HG02763 (cell line): ENCODE measurements at regions not wholly inside any gene's neighbourhood (a gene's known extent, or its start where the extent isn't known, plus 50 kb on each side); places are given as distances from the start of the nearest gene placed in this dataset.
A peak's percentile ranks its signal among the peaks of the same experiment; 100 is the strongest.

Experiments
- ATAC-seq: cut with Tn5 transposase; IDR thresholded peaks from one replicate; pipeline ENCODE4 v1.9.1; 2021; ENCODE audit warnings: mild to moderate bottlenecking, moderate library complexity; ENCODE audit not compliant: unreplicated experiment

DNA sequence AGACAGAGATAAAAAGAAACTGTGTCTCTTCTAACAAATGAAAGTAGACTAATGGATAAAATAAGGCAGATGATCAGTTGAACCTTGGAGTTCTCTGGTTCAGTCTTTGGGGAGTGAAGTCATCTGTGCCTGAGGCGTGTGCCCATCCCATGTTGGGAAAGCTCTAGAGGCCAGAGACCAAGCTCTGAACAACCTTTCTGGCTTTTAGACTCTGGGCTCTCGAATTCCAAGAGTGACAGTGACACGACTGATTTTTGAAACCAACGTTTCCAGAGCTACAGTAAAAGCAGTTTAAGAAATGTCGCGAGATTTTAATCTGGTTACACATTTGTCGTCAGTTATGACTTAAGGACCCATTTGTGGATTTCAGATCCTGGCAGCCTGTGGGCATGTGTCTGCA lies 83.7 kb upstream of the APCDD1 start:
- no peak for ATAC-seq

DNA sequence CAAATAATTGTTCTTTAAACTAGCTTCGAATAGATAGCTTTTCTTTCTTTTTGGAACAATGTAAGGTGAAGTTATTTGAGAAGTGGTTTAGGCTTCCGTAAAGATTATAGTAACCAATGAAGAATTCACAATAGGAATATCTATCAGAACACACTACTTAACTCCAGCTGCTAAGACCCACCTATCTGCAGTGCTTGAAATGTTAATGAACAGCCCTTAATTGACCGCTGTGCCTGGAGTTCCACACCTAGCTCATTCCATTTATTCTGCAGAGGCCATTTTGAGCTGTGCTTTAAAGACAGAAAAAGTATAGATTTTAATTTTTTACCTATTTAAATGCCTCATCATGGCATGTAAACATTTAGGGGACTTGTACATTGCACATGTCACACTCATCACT lies 83.3 kb upstream of the APCDD1 start:
- ATAC-seq: no peak

DNA sequence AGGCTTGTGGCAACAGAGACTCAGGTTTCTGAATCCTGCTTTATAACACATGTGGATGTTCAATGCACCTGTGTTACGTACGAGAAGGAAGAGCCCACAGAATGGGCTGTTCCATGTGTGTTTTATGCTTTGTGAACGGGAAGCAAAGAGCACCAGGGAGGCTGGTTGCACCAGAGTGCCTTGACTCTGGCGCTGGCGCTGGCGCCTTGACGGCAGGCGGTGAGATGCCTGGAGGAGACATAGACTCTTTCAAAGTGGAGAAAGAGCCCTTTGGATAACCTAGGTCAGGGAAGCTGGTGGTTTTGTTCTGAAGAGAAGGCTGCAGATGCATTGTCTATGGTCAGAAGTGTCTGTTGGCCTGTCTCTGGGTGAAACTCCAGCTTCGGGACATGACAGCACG lies 80.2 kb upstream of the APCDD1 start:
- ATAC-seq: no peak

DNA sequence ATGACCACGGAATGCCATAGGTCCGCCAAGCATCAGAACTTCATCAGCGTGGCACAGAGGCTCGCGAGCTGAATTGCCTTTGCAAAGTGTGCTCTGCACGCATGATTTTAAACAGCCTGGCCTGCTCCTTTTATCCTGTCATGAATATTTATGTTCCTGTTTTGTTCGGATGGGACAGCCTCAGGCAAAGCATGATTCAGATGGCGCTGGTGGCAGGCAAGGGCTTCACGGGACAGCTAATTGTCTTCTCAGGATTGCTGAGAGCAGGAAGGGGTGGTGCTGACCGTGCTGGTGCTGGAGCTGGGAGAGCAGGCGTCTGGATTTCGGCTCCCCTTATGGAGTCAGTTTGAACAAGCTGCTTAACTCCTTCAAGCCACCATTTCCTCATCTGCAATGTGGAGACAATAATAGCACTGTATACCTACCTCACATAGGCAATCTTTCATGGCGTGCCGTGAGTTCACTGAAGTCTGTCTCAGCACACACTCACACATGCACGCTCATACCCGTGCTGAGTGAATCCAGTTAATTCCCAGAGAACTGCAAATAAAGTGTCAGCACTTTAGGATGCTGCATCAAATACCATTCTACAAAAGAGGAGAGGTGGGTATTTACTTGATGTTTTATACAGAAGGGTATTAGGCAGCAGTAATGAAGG lies 79.7 kb upstream of the APCDD1 start:
- no peak for ATAC-seq

DNA sequence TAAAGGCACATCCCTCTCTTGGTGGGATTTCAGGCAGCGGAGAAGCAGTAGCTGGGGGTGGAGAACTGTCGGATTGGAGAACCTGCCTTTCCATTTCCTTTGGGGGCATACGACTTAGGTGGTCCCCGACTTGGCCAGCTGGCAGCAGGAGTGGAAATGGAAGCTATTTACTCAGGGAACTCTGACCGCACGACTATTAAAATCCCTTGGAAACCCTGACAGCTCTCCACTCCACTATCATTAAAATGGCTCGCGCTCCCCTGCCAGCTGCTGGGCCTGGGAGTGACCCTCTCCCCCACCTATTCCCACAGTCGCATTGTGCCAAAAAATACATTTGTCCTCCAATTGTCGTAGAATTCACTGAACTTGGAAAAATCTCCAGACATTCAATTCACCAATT lies 77.7 kb upstream of the APCDD1 start:
- no peak for ATAC-seq

DNA sequence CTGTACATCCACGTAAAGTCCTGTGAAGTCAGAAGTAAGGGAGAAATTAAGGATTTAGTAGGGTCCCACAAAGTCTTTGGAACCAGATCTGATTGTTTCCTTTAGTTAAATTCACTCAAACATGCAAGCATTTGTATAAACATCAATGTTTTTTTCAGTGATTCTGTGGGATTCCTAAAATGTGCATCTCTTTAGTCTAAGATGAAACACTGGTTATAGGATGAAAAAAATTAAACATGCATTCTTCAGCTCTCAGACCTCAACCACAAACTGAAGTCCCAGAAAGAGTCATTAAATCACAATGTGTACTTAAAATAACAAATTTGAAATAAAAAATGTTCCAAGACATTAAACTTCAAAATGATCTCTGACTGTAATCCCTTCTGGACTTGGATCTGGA lies 76.5 kb upstream of the APCDD1 start:
- ATAC-seq: no peak

DNA sequence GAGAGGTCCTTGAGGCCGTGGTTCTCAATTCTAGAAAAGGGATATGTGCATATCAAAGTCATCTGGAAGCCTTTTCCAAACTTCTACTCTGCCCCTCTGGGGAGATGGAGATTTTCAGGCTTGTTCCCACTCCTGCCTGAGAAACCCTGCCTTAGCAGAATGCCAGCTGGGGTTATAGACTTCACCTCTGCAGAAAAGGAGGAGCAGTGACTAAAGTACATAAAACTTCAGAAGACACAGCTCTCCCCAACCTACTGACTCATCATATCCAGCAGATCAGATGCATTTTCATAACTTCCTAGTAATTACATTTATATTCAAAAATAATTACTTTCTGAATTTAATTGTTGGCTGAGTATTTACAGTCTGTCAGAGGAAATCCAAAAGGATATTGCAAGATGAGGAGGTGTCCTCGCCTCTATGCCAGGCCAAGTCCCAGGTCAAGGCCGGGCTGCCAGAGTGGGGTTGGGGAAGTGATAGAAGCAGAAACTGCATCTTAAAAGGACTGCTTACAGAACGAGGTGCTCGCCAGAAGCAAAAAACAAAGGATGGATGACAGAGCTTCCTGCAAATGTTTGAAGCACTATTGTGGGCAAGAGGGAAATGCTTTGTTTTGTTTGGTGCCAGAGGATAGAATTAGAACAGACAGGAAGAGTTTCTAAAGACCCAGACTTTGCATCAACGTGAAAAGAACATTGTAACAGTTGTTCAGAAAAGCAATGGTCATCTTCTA lies 75.6 kb upstream of the APCDD1 start:
- ATAC-seq: no peak

DNA sequence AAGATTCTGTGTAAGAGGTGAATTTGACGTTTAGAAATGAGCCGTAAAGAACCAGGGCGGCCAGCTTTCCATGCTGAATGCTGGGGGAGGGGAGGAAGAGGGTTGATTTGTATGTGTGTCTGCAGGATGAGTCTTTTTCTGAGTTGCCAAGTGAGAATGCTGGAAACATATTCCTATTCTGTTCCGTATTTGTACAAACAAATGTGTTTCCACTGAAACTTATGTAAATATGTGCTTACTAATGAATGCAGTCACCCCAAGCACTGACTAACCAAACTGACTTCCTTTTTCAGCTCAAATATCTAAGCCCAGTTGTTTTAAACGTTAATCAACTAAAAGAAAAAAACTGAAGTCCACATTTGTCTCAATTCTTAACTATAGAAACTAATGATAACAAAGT lies 74.9 kb upstream of the APCDD1 start:
- ATAC-seq: no peak

DNA sequence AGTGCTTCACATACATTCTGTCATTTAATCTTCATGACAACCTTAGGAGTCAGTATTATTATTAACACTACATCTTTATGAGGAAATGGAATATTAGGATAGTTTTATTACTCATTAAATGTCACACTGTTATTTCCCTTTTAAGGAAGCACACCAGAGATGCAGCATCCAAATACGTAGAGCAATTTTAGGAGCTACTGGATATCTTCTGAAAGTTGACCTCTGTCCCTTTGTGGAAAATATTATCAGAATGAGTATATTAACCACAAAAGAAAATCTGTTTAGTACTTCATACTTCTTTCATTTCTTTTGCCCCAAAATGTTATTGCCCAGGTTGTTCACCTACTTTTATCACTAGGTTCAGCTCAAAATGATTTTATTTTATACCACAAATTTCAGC lies 72.9 kb upstream of the APCDD1 start:
- no peak for ATAC-seq

DNA sequence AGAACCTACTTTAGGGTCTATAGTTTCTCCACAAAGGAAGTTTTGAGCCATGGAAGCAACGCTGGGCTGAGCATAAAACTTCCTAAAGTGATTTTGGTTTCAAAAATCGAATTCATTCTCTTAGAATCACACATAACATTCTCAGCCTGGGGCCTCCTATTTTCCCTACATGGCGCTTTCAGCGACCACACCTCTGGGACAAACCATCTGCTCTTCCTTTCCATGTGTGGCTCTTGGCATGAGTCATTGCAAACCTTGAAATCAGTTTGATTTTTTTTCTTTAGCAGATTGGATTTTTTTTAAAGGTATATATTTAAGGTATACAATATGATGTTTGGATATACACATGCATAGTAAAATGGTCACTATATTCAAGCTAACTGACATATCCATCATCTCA lies 72.5 kb upstream of the APCDD1 start:
- ATAC-seq: no peak

DNA sequence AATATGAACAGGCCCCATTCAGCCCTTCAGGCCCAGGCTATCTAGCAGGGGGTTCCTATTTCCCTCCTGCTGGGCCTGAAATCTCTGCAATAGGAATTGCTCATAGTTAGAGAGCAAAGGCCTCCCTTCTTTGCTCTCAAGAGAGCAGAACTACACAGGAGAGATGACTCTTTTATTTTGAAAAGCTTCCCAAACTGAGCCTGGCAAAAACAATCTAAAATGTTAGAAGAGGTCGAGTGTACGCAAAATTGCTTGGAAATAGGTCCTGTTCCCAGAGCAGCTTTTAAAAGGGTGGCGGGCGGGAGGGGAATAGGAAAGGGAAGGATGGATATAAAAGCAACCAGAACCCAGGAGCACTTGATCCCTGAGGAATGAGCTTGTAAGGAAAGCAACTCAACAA lies 68.4 kb upstream of the APCDD1 start:
- ATAC-seq: no peak

DNA sequence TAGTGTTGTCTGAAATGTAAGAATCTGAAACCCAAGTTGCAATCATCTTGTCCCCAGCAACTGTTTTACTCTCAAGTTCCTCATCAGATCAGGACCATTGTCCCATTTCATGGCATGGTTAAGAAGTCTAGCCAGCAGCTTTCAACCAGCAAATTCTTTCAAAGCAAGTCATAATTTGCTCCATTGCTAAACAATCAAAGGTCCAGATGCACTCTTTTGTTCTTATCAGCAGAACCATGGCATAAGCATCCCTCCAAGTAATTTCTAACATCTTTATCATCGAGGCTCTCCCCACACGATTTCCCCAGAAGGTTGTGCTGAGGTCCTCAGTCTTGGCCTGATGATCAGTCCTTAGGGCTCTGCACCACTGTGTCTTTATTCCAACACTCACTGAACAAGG lies 67.5 kb upstream of the APCDD1 start:
- no peak for ATAC-seq

DNA sequence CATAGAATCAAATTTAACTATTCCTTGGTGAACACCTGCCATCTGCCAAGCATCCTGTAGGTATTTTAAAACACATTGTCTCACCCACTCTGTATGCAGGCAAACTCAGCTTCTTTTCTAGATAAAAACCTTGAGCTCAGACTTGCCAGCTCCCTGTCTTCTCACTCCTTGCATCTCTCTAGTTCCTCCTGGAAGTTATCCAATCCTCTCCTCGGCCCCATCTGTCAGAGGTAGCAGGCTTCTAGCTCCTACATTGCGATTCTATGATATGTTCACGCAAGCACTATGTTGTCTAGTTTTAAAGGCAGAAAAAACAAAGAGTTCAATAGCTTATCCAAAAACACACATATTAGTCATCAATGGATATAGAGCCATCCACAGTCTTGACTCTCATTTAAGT lies 67.0 kb upstream of the APCDD1 start:
- ATAC-seq: no peak

DNA sequence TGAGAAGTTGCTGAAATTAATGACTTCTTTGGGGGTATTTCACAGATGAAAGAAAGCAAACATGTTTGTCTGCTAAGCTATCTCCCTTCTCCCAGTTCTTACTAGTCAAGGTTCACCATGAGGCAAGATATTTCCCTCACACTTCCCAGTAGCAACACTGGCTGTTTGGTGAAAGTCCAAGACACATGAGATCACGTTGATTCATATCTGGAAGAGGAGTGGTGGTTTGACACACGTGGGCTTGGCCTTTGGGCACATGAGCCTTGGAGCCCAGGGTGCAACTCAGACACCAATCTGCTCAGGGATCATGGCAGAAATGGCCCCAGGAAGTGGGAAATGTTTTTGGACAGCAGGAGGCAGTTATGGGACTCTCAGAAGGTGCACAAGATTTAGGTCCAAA lies 66.1 kb upstream of the APCDD1 start:
- no peak for ATAC-seq

DNA sequence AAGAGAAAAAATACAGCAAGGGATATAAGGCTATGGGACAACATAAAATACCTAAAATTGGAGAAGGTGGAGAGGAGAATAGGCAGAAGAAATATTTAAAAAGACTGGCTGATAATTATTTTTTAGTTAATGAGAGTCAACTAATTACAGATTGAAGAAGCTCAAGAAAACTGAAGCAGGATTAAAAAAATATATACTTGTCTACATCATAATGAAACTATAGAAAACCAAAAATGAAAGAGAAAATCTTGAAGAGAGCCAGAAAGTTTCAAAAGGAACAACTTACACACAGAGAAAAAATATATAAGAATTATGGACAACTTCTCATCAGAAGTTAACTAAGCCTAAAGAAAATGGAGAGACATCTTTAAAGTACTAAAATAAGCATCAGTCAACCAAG lies 62.9 kb upstream of the APCDD1 start:
- peak; percentile 78 for ATAC-seq

DNA sequence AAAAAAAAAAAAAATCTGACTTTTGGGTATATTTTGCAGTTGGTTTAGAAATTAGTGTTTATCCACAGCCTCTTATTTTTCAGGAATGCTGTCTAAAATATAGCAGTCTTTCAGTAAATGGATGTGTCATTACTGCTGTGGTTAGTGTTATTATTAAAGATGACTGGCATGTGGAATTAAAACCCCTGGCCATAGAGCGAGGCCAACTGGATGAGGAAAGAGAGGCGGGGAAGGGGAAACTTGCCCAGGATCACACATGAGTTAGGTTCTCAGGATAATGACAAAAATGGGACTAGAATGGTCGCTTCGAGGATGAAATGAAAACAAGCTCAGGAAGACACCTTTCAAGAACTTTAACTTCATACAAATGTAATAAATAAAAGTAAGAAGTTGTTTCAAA lies 57.4 kb upstream of the APCDD1 start:
- ATAC-seq: no peak

DNA sequence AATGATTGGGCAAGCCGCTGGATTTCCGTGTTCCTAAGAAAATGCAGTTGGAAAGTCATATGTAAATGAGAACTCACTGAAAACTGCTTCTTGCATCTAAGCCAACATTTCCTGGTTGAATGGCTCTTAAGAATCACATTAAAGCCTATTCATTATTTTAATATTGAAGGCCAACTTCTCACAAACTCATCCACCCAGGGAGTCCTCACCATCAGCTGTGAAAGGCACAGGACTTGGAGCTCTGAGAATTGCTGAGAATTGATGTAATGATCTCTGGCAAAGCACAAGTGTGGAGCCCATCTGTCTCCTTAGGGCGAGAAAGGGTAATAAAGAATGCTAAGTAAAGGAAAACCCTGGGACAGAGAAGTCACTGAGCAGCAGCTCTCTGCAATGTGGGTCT lies 55.9 kb upstream of the APCDD1 start:
- ATAC-seq: no peak

DNA sequence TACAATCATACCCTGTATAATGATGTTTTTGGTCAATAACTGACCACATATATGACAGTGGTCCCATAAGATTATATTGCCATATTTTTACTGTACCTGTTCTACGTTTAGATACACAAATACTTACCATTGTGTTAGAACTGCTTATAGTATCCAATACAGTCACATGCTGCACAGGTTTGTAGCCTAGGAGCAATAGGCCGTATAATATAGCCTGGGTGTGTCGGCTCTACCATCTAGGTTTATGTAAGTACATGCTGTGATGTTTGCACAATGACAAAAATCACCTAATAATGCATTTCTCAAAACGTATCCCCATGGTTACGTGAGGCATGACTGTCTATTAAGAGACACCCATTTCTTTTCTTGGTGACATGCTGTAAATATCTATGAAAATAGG lies 55.0 kb upstream of the APCDD1 start:
- ATAC-seq: no peak

DNA sequence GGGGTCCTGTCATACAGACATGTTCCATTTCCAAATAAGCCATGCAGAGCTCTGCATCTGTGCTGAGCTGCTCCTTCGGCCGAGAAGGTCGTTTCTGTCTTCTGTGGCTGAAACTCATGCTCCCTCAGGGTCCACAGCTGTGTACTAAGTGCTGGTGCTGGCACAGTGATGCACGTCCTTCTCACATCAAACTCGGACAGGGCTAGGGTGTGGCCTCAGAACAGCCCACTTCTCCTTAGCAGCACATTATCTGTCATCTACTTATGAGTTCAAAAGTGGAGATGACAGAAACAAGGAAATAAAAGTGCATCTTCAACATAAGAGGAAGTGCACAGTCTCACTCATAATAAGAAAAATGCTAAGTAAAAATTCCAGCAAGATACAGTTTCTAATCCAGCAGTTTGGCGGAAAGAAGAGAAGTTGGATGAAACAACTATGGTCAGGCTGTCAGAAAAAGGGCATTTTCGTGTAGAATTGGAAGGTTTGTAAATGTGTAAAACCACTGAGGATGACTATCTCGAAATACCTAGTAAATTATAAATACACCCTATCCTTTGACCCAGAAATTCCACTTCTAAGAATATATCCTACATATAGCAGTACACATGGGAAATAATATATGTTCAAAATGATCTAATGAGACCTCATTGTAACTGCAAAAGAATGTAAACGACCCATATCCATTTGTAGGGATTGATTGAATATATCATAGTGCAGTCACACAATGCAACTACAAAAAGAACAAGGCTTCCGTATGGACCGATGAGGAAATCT lies 53.7 kb upstream of the APCDD1 start:
- ATAC-seq: no peak

DNA sequence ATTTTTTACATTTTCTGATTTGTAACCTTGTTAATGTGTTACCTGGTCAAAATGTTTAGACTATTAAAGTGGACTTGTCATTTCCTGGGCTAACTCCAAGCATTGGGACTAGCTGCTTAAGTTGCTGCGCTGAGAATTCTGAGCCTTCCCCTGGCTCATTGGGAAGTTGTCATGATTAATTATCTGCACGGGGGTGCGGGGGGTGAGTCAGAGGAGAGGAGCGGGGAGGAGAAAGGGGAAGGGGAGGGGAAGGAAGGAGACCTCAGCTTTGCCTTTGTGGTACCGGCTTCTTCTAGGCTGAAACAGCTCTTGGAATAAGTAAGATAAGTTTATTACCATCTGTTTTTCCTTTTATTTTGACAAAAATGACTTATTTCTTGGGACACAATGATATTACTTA lies 52.9 kb upstream of the APCDD1 start:
- no peak for ATAC-seq

DNA sequence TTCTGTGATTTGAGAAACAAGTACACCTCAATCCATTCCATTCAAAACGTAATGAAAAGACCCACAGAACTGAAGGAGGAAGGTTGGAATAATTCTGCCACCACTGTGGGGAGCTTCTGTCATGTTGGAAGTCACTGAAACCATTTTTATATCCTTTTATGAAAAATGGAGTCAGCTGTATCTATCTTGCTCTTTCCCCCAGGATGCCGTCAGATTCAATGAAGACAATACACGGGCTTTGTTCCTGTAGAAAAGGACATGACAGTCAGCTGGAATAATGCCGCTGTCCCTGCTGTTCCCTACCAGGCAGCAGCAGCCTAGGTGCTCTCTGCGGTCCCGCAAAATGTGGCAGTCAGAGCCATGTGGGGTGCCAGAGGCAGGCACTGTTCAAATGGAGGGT lies 52.5 kb upstream of the APCDD1 start:
- no peak for ATAC-seq

DNA sequence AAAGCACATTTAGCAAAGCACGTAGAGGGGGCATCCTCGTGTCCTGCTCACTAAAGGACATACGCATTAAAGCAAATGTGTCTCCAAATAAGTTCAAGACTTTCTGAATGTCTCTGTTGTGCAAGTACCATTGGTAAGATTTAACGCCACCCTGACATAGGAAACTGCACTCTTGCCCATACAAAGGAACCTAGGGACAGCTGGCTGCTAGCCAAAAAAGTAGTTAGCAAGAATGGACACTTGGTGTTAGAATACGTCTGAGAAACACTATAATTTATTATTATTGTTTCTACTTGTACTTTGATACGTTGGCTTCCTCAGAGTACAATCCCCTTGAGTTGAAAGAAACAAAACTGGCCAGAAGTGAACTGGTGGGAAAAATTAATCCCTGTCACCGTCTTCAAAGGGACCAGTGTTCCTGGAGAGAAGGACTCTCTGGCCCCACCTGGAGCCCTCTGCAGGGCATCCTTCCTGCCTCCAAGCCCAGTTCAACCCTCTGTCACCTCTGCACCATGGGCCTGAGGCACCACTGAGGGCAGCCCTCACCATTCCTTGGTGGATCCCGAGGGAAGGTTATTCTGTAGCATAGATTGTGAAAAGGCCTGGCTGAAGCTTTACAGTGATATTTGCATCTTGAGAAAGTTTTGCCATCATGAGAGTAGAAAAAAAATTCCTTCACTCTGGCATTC lies 51.4 kb upstream of the APCDD1 start:
- no peak for ATAC-seq
